GM13977 (cell line): ENCODE measurements at regions not wholly inside any gene's neighbourhood (a gene's known extent, or its start where the extent isn't known, plus 50 kb on each side); places are given as distances from the start of the nearest gene placed in this dataset.

Experiments
- DNase-seq: peaks from one replicate; pipeline ENCODE4 v3.0.0; 2012; ENCODE audit warnings: low spot score
- CTCF ChIP-seq: IDR thresholded peaks from 2 replicates; pipeline ENCODE4 v1.5.1; 2012; ENCODE audit warnings: mild to moderate bottlenecking, control low read depth; ENCODE audit not compliant: insufficient read depth; ENCODE audit errors: extremely low read depth, missing control alignments
- in situ Hi-C: fragments of 300-500 bp; cut with MboI; formaldehyde crosslinking; loops from one replicate; pipeline ENCODE4 v1.12.0; 2022; ENCODE audit warnings: low sequenced_read_pairs, low pct_unique_long_range_greater_than_20kb, mixed read lengths, inconsistent platforms; ENCODE audit not compliant: unreplicated experiment

GRCh38 chr10:61846370-61847031 lies 55.0 kb upstream of the ARID5B start:
- no peak for TF ChIP-seq CTCF
- in situ Hi-C loops = no loop called here
- no peak for DNase-seq

- no peak for TF ChIP-seq CTCF
- DNase-seq = no peak
- in situ Hi-C loops = no loop called here
These were observed 54.4 kb upstream of the ARID5B start for GRCh38 chr10:61847087-61847486.

- no peak for TF ChIP-seq CTCF
- DNase-seq = no peak
- in situ Hi-C loops = no loop called here
These were observed 53.9 kb upstream of the ARID5B start for GRCh38 chr10:61847640-61848039.

- TF ChIP-seq CTCF = no peak
- in situ Hi-C loops = no loop called here
- DNase-seq = no peak
These were observed 51.1 kb upstream of the ARID5B start for GRCh38 chr10:61850376-61850775.
